ENCODE measurements at regions not wholly inside any gene's neighbourhood (a gene's known extent, or its start where the extent isn't known, plus 50 kb on each side); places are given as distances from the start of the nearest gene placed in this dataset.

DNA sequence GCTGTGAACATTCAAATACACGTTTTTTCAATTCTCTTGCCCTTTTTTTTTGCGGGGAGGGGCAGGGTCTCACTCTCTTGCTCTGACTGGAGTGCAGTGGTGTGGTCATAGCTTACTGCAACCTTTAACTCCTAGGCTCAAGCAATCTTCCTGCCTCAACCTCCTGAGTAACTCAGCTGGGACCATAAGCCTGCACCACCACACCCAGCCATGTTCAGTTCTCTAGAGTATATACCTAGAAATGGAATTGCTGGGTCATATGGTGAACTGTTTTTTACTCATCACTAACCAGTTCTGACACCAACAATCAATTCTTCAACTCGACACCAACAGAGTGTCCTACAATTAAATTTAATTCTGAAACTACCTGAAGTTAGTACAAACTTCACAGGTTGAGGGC lies 85.5 kb upstream of the ZNF169 start:
- TF ChIP-seq POLR2AphosphoS5 (IDR thresholded peaks at IDR 0.05; ENCODE audit: borderline replicate concordance, low read depth, low read length), result no peak
- TF ChIP-seq EZH2 (IDR thresholded peaks at IDR 0.05), result no peak
- TF ChIP-seq FOXP2 (optimal IDR thresholded peaks at IDR 0.05; ENCODE audit: control extremely low read depth, extremely low read length, insufficient read depth), result no peak
